GM12865 (cell line): ENCODE measurements at regions not wholly inside any gene's neighbourhood (a gene's known extent, or its start where the extent isn't known, plus 50 kb on each side); places are given as distances from the start of the nearest gene placed in this dataset.

Experiments used
- DNase-seq: peaks from one replicate; pipeline ENCODE4 v3.0.0; 2010; ENCODE audit warnings: low read depth
- H3K4me3 ChIP-seq: 2 replicates; pipeline ENCODE4 v1.5.1; 2011; ENCODE audit warnings: mild to moderate bottlenecking, low read depth, low read length, control low read depth
- TF ChIP-seq, protein P1 (sequence below): IDR thresholded peaks from 2 replicates; pipeline ENCODE4 v1.5.1; 2011; ENCODE audit warnings: low read length, control low read depth, low read depth, inconsistent platforms; ENCODE audit not compliant: insufficient read depth; ENCODE audit errors: missing control alignments

DNA sequence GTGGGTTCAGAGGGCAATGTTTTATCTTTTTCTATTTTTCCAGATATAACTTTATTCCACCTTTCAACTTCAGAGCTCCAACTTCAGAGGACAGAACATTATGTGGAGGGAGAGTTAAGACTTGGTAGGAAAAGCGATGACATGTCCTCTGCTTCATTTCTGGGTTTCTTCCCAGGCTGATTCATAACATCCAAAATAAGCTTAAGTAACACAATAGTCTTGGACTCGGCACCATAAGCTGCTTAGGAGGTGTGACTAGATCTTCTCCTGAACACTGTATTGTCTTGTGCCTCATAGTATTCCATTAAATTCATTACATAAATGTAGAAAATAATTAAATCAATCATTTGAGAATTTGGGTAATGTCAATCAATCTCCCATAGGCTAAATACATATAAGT is 95.5 kb upstream of the PDE3A start:
- DNase-seq: no peak
- TF ChIP-seq, protein P1, sequence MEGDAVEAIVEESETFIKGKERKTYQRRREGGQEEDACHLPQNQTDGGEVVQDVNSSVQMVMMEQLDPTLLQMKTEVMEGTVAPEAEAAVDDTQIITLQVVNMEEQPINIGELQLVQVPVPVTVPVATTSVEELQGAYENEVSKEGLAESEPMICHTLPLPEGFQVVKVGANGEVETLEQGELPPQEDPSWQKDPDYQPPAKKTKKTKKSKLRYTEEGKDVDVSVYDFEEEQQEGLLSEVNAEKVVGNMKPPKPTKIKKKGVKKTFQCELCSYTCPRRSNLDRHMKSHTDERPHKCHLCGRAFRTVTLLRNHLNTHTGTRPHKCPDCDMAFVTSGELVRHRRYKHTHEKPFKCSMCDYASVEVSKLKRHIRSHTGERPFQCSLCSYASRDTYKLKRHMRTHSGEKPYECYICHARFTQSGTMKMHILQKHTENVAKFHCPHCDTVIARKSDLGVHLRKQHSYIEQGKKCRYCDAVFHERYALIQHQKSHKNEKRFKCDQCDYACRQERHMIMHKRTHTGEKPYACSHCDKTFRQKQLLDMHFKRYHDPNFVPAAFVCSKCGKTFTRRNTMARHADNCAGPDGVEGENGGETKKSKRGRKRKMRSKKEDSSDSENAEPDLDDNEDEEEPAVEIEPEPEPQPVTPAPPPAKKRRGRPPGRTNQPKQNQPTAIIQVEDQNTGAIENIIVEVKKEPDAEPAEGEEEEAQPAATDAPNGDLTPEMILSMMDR: no peak
- H3K4me3 ChIP-seq: no peak overlapping the region

GRCh38 chr12:20274008-20274407 is 94.3 kb upstream of the PDE3A start:
- no peak for DNase-seq
- TF ChIP-seq, protein P1: no peak
- no peak overlapping the region for H3K4me3 ChIP-seq

DNA sequence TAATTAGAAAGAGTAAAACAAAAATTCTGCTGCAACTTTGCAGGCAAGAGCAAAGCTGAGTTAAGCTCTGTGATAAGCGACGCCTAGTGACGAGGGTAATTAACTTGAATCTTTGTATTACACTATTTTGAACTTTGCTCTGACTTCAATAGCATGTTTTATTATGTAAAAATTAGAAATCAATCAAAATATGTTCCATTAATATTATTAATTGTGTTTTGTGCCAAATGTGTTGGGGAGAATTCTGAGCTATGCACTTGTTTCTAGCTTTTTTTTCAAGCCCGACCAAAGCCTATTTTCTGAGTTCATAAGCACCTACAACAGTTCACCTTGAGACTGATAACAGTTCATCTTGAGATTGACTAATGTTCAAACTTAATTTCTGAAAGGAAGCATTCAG is 90.1 kb upstream of the PDE3A start:
- DNase-seq: no peak
- no peak overlapping the region for H3K4me3 ChIP-seq
- TF ChIP-seq, protein P1: no peak

DNA sequence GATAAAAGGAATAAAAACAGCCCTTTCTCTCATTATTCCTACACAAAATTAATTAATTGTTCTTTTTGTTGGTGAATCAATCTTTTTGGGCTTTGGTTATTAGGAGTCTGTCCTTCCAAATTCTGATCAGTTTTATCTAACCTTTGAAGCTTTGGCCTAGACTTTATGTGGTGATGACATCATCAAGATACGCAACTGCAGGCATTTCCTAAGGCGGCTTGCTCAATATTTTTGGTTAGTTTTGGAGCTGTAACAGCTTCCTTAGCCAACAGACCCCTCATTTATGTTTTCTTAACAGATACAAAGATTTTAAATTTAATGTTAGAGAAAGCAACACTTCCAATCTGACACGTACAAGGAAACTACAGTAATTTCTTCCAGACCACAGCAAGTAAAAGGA is 87.8 kb upstream of the PDE3A start:
- DNase-seq: no peak
- H3K4me3 ChIP-seq: no peak overlapping the region
- TF ChIP-seq, protein P1: no peak

- no peak for DNase-seq
- no peak overlapping the region for H3K4me3 ChIP-seq
- TF ChIP-seq, protein P1: no peak
These were observed 85.9 kb upstream of the PDE3A start for GRCh38 chr12:20282401-20282800.

DNA sequence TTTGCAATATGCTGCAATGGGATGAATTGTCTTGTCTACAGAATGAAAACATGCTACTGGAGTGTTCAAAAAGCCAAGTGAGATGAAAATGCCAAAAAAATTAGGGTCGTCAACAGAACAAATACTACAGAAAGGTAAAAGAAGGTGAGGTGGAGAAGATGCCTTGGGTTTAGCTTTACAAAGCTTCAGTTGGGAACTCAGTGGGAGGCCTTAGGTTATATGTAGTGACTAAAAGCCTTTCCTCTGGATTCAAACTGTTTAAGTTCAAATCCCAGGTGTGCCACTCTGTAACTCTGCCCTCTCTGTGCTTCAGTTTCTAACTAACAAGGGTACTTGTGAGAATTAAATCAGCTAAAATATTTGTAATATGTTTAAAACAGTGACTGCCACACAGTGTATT is 84.9 kb upstream of the PDE3A start:
- DNase-seq: no peak
- no peak overlapping the region for H3K4me3 ChIP-seq
- TF ChIP-seq, protein P1: no peak

DNA sequence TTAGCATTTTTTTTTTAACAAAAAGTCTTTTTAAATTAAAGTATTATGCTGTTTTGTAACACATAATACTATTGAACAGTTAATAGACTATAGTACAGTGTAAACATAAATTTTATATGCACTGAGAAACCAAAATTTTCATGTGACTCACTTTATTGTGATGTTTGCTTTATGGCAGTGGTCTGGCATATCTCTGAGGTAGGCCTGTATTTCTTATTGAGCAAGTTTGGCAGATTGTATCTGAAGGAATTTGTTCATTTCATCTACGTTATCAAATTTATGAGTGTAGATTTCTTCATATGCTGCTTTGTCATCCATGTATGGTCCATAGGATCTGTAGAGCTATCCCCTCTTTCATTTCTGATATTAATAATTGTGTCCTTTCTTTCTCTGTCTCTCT is 78.8 kb upstream of the PDE3A start:
- no peak overlapping the region for H3K4me3 ChIP-seq
- no peak for DNase-seq
- TF ChIP-seq, protein P1: no peak
